Trophoblast cell (in vitro differentiated cells and primary cell): ENCODE measurements at regions not wholly inside any gene's neighbourhood (a gene's known extent, or its start where the extent isn't known, plus 50 kb on each side); places are given as distances from the start of the nearest gene placed in this dataset.
"Not testable (repeated sequence)": the region's sequence is repeated elsewhere in the genome, so short reads cannot be mapped to it uniquely, and the experiment has no call there.

Experiments used
- DNase-seq, 2 donors: peaks; one replicate each; pipeline ENCODE4 v3.0.0-alpha.2; 2016
- H2AFZ ChIP-seq: 2 replicates; pipeline ENCODE4 v1.6.1; 2013; ENCODE audit warnings: low read length, moderate library complexity, mild to moderate bottlenecking; ENCODE audit not compliant: insufficient read depth, poor library complexity
- H2AK5ac ChIP-seq: 2 replicates; pipeline ENCODE4 v1.6.1; 2013; ENCODE audit warnings: mild to moderate bottlenecking, low read length
- H2BK120ac ChIP-seq: 2 replicates; pipeline ENCODE4 v1.6.1; 2013; ENCODE audit warnings: low read length, mild to moderate bottlenecking, moderate library complexity; ENCODE audit not compliant: insufficient read depth, poor library complexity
- H2BK12ac ChIP-seq: 2 replicates; pipeline ENCODE4 v1.6.1; 2013; ENCODE audit warnings: mild to moderate bottlenecking, low read length, moderate library complexity
- H2BK5ac ChIP-seq: 2 replicates; pipeline ENCODE4 v1.6.1; 2013; ENCODE audit warnings: low read length, low read depth, moderate library complexity, mild to moderate bottlenecking; ENCODE audit not compliant: poor library complexity
- H3K14ac ChIP-seq: 2 replicates; pipeline ENCODE4 v1.6.1; 2013; ENCODE audit warnings: mild to moderate bottlenecking, low read length
- H3K18ac ChIP-seq: 2 replicates; pipeline ENCODE4 v1.6.1; 2013; ENCODE audit warnings: mild to moderate bottlenecking, low read length
- H3K23ac ChIP-seq: 2 replicates; pipeline ENCODE4 v1.6.1; 2013; ENCODE audit warnings: low read length
- H3K27ac ChIP-seq: 2 replicates; pipeline ENCODE4 v1.5.1; 2013; ENCODE audit warnings: low read depth, mild to moderate bottlenecking, inconsistent platforms, low read length, moderate library complexity
- H3K27me3 ChIP-seq: 2 replicates; pipeline ENCODE4 v1.6.1; 2013; ENCODE audit warnings: inconsistent platforms, mild to moderate bottlenecking, low read length, moderate library complexity; ENCODE audit not compliant: insufficient read depth
- H3K36me3 ChIP-seq, 2 experiments: 1 replicate in 1 of 2; 2 replicates in 1 of 2; pipeline ENCODE4 v1.6.1; 2013; ENCODE audit warnings: low read length in 2 of 2, mild to moderate bottlenecking in 2 of 2, moderate library complexity in 1 of 2; ENCODE audit not compliant: insufficient read depth in 2 of 2, control insufficient read depth in 1 of 2
- H3K4ac ChIP-seq: 2 replicates; pipeline ENCODE4 v1.6.1; 2013; ENCODE audit warnings: low read depth, mild to moderate bottlenecking, low read length, moderate library complexity
- H3K4me1 ChIP-seq, 2 experiments: 1 replicate in 1 of 2; 2 replicates in 1 of 2; pipeline ENCODE4 v1.6.1; 2013; ENCODE audit warnings: low read length in 2 of 2, mild to moderate bottlenecking in 2 of 2, moderate library complexity in 1 of 2; ENCODE audit not compliant: insufficient read depth in 2 of 2, control insufficient read depth in 1 of 2
- H3K4me2 ChIP-seq: 2 replicates; pipeline ENCODE4 v1.6.1; 2013; ENCODE audit warnings: inconsistent platforms, mild to moderate bottlenecking, low read length, moderate library complexity
- H3K4me3 ChIP-seq: 2 replicates; pipeline ENCODE4 v1.5.1; 2013; ENCODE audit warnings: mild to moderate bottlenecking, low read depth, low read length, inconsistent platforms
- H3K79me1 ChIP-seq: one replicate; pipeline ENCODE4 v1.6.1; 2013; ENCODE audit warnings: low read length
- H3K79me2 ChIP-seq: 2 replicates; pipeline ENCODE4 v1.6.1; 2013; ENCODE audit warnings: low read length, mild to moderate bottlenecking; ENCODE audit not compliant: control insufficient read depth, insufficient read depth, poor library complexity
- H3K9ac ChIP-seq: 2 replicates; pipeline ENCODE4 v1.6.1; 2013; ENCODE audit warnings: mild to moderate bottlenecking, low read length
- H3K9me3 ChIP-seq: 2 replicates; pipeline ENCODE4 v1.6.1; 2013; ENCODE audit warnings: low read depth, mild to moderate bottlenecking, control low read depth, inconsistent platforms, low read length; ENCODE audit not compliant: insufficient read depth
- H4K12ac ChIP-seq: 2 replicates; pipeline ENCODE4 v1.6.1; 2013; ENCODE audit warnings: low read depth, mild to moderate bottlenecking, low read length, moderate library complexity
- H4K8ac ChIP-seq: 2 replicates; pipeline ENCODE4 v1.6.1; 2013; ENCODE audit warnings: low read depth, mild to moderate bottlenecking, low read length, moderate library complexity
- H4K91ac ChIP-seq: one replicate; pipeline ENCODE4 v1.6.1; 2013; ENCODE audit warnings: low read depth, mild to moderate bottlenecking, low read length, moderate library complexity
- WGBS: extraction: QIAGEN DNeasy Blood & Tissue Kit; methylation state at CpG from one replicate; pipeline ENCODE4 v1.1.7; 2013; ENCODE audit warnings: missing lambda C conversion rate; ENCODE audit not compliant: insufficient read length, insufficient coverage; ENCODE audit errors: extremely low coverage; 5-methylcytosine and 5-hydroxymethylcytosine counted together

DNA sequence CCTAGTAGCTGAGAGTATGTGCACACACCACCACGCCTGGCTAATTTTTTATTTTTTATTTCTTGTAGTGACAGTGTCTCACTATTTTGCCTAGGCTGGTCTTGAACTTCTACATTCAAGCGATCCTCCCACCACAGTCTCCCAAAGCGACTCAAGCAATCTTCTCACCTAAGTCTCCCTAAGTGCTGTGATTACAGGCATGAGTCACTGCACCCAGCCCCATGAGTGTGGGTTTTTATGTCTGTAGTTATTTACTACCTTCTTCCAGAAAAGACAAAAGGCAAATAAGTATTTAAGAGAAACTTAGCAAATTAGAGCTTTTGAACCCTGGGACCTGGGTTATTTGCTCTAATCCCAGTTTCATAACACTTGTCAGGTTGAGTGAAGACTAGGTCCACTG lies 92.3 kb upstream of the HCRTR2 start:
- Histone ChIP-seq H3K9ac (no peak overlapping the region), H4K91ac (no peak overlapping the region), H3K14ac (no peak overlapping the region), H3K9me3 (no peaks in the 10 kb centered on the region), H3K23ac (no peak overlapping the region), H3K27ac (no peak overlapping the region), H3K4ac (no peak overlapping the region), H2BK5ac (no peak overlapping the region), H2AFZ (no peak overlapping the region), H3K27me3 (no peaks in the 10 kb centered on the region), H4K8ac (no peak overlapping the region), H3K18ac (no peak overlapping the region), H3K79me1 (no peaks in the 10 kb centered on the region), H3K79me2 (no peaks in the 10 kb centered on the region), H3K4me1 (no peaks in the 10 kb centered on the region), H3K36me3 (no peaks in the 10 kb centered on the region), H2BK120ac (no peak overlapping the region), H3K4me3 (no peak overlapping the region), H2BK12ac (no peak overlapping the region), H3K4me2 (no peak overlapping the region), H2AK5ac (no peak overlapping the region), H4K12ac (no peak overlapping the region)
- no peak for DNase-seq
- WGBS: no CpG with 5 or more reads among the region's 3 CpGs

DNA sequence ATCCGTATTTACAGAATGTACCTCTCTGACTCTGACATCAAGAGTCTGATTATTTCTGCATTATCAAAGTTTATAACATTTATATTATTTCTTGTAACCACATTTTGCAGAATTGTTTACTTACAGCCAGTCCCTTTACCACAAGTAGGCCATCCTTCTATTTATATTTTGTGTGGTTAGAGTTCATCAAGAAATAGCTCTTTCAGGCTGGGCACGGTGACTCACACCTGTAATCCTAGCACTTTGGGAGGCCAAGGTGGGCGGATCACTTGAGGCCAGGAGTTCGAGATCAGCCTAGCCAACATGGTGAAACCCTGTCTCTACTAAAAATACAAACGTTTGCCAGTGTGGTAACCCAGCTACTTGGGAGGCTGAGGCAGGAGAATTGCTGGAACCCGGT lies 86.3 kb upstream of the HCRTR2 start:
- not testable (repeated sequence) for H2AK5ac ChIP-seq, H2BK5ac ChIP-seq, H3K4me3 ChIP-seq, H3K4ac ChIP-seq, H3K79me2 ChIP-seq, H2BK120ac ChIP-seq, DNase-seq, H3K36me3 ChIP-seq, H3K14ac ChIP-seq, H4K8ac ChIP-seq, H3K18ac ChIP-seq, H4K91ac ChIP-seq, H2AFZ ChIP-seq, H2BK12ac ChIP-seq, H3K9me3 ChIP-seq, H3K27ac ChIP-seq, H3K79me1 ChIP-seq, H3K4me2 ChIP-seq, H3K23ac ChIP-seq, H4K12ac ChIP-seq, H3K9ac ChIP-seq, H3K4me1 ChIP-seq, H3K27me3 ChIP-seq
- no CpG with 5 or more reads among the region's 6 CpGs for WGBS

DNA sequence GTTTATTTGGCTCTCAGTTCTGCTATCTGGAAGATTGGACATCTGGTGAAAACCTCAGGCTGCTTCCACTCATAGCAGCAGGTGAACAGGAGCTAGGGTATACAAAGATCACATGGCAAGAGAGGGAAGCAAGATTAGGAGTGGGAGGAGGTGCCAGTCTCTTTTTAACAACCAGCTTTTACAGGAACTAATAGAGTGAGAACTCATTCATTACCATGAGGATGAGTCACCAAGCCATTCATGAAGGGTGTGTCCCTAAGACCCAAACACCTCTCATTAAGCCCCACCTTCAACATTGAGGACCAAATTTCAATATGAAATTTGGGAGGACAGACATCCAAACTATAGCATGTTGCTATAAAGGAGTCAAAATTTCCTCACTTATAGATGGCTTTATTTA lies 85.4 kb upstream of the HCRTR2 start:
- Histone ChIP-seq H3K9ac (no peak overlapping the region), H3K4me1 (no peaks in the 10 kb centered on the region), H4K12ac (no peak overlapping the region), H2BK5ac (no peak overlapping the region), H3K14ac (no peak overlapping the region), H3K23ac (no peak overlapping the region), H4K91ac (no peak overlapping the region), H3K27ac (no peak overlapping the region), H3K18ac (no peak overlapping the region), H4K8ac (no peak overlapping the region), H3K27me3 (no peaks in the 10 kb centered on the region), H3K79me2 (no peaks in the 10 kb centered on the region), H3K4me3 (no peak overlapping the region), H2BK120ac (no peak overlapping the region), H3K9me3 (no peaks in the 10 kb centered on the region), H3K79me1 (no peaks in the 10 kb centered on the region), H2AFZ (no peak overlapping the region), H3K36me3 (no peaks in the 10 kb centered on the region), H3K4ac (no peak overlapping the region), H3K4me2 (no peak overlapping the region), H2AK5ac (no peak overlapping the region), H2BK12ac (no peak overlapping the region)
- DNase-seq: no peak

DNA sequence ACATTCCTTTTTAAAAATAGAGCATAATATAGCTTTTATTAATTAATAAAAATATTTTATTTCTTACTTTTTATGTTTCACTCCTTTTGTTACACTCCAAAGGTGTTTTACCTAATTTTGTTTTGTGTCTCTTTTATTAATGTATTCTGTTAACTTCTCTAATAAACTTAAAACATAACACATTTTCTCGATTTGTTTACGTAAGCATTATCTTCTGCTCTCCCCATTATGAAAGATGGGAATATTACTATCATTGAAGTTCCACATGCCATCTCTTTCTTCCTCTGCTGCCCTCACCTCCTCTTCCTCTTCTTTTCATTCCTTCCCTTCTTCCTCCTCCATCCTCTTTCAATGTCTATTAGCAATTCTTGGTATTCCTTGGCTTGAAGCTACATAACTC lies 85.0 kb upstream of the HCRTR2 start:
- Histone ChIP-seq H3K9me3 (no peaks in the 10 kb centered on the region), H2AFZ (no peak overlapping the region), H3K4me3 (no peak overlapping the region), H3K79me2 (no peaks in the 10 kb centered on the region), H3K14ac (no peak overlapping the region), H3K27me3 (no peaks in the 10 kb centered on the region), H2BK5ac (no peak overlapping the region), H3K4me1 (no peaks in the 10 kb centered on the region), H2BK120ac (no peak overlapping the region), H4K12ac (no peak overlapping the region), H3K4me2 (no peak overlapping the region), H3K79me1 (no peaks in the 10 kb centered on the region), H2BK12ac (no peak overlapping the region), H3K27ac (no peak overlapping the region), H3K36me3 (no peaks in the 10 kb centered on the region), H4K91ac (no peak overlapping the region), H3K23ac (no peak overlapping the region), H4K8ac (no peak overlapping the region), H2AK5ac (no peak overlapping the region), H3K9ac (no peak overlapping the region), H3K18ac (no peak overlapping the region), H3K4ac (no peak overlapping the region)
- no peak for DNase-seq
- no CpG with 5 or more reads among the region's 2 CpGs for WGBS

DNA sequence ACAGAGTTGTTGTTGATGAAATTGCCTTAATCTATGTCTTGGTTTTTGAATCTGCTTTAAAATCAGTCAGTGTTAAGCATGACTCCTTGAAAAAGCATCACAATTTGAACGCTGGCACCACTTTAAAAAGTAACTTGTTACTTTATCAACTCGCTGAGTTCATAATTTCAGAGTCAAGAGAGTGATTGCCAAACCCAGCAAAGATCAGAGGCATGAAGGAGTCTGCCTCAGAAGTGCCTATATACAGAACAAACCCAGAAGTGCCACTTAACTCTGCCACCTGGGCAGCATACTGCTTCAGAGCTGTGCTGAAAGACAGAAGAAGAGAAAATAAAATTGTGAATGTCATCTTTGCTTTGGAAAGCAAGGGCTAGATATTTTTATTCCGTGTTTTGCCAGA lies 73.6 kb upstream of the HCRTR2 start:
- H2BK5ac ChIP-seq: no peak overlapping the region
- H2AFZ ChIP-seq: no peak overlapping the region
- H3K36me3 ChIP-seq: no peaks in the 10 kb centered on the region
- H3K9ac ChIP-seq: no peak overlapping the region
- no CpG with 5 or more reads among the region's 3 CpGs for WGBS
- no peak overlapping the region for H3K4ac ChIP-seq
- no peak overlapping the region for H4K91ac ChIP-seq
- no peak overlapping the region for H2BK120ac ChIP-seq
- no peak overlapping the region for H3K27ac ChIP-seq
- H3K9me3 ChIP-seq: no peaks in the 10 kb centered on the region
- H3K79me2 ChIP-seq: no peaks in the 10 kb centered on the region
- H3K18ac ChIP-seq: no peak overlapping the region
- no peak overlapping the region for H4K8ac ChIP-seq
- H3K4me1 ChIP-seq: no peaks in the 10 kb centered on the region
- H3K27me3 ChIP-seq: no peaks in the 10 kb centered on the region
- no peak overlapping the region for H3K23ac ChIP-seq
- H4K12ac ChIP-seq: no peak overlapping the region
- H2BK12ac ChIP-seq: no peak overlapping the region
- no peak overlapping the region for H3K14ac ChIP-seq
- H2AK5ac ChIP-seq: no peak overlapping the region
- no peak for DNase-seq
- H3K79me1 ChIP-seq: no peaks in the 10 kb centered on the region
- no peak overlapping the region for H3K4me3 ChIP-seq
- H3K4me2 ChIP-seq: no peak overlapping the region
